ENCODE measurements at regions not wholly inside any gene's neighbourhood (a gene's known extent, or its start where the extent isn't known, plus 50 kb on each side); places are given as distances from the start of the nearest gene placed in this dataset.

DNA sequence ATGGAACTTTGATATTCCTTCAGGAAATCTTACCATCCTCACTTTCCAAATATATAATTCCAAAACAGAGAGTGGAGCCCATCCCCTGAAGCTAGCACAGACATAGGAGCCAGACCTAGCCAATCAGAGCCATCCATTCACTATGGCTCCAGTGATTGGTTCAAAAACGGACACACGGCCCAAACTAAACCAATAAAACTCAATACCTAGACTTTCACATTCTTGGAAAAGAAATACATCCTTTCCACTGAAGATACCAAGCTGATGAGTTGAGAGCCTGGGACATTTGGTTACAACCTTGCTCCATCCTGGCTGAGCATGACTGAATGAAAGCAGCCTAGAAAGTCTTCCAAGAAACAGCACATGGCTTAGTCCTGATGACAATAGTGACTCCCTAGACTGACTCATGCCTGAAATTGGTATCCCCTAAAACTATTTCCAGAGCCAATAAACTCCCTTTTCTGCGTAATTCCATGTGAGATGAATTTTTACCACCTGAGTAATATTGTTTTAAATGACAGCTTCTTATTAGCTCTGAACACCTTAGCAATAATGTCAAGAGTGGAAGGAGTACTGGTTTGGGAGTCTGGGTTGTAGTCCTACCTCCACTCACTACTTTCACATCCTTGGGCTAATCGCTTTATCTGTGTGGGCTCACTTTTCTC is 189.6 kb upstream of the LNX1 start:
- no peak for DNase-seq (ENCODE audit: extremely low read depth in 1 of 2, low read depth in 1 of 2)

DNA sequence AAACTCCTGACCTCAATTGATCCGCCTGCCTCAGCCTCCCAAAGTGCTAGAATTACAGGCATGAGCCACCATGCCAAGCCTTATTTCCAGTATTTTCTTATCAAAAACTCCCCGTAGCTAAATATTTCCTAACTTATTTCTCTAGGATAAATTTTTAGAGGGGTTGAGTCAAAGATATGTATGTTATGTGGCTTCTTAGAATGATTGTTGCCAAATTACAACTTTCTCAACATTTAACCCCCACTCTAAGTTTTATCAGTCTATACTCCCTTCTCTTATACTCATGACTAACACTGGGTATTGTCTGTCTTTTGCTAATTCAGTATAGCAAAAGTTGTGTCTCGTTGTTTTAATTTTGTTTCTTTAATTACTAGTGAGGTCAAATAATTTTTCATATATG is 187.7 kb upstream of the LNX1 start:
- no peak for DNase-seq (ENCODE audit: extremely low read depth in 1 of 2, low read depth in 1 of 2)

DNA sequence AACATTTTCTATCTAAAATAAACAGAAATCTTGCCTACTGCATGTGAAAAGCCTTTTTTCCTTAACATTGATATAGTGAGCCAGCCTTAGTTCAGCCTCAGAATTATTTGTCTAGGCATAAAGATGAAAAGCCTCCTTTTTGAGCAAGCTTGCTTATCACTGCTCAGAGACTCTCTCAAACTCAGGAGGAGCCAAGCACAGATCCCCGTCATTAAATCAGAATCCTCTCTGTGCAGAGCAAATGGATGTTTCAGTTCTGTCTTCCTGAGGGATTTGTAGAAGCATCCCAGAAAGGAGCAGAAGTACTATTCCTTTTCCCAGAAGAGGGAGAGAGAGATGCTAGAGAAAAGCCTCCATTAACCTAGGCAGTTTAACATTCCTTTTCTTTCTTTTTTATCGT is 186.9 kb upstream of the LNX1 start:
- no peak for DNase-seq (ENCODE audit: extremely low read depth in 1 of 2, low read depth in 1 of 2)

DNA sequence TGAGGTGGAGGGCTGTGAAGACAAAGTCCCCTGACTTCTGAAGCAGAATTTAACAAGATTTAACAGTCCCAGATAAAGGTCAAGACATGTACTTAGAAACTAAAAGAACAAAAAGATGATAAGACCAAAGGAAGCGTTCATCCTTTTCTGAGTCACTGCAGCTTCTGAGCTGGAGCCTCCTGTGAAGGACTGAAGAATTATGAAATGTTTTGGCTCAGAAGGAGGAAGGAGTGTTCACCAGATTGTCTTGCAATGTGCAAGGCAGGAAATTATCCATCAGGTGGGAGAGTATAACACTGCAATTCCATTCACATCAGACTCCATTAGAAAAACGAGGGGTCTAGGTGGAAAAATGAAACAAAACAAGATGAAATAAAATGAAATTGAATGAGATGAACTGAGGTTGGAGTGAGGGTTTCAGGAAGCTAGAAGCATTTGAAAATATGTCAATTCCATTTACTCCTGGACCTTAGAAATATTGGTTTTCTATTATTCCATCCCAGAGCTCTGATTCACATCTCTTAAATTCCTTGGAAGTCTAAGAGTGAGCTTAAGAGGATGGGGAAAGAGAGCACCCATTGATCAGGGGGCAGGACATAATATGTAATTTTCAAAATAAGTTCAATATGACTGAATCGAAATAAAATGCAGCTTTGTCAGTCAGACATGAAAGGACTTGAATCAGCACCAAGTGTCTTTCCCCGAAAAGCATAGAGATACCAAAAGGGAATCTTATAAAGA is 186.1 kb upstream of the LNX1 start:
- DNase-seq (ENCODE audit: extremely low read depth in 1 of 2, low read depth in 1 of 2), result no peak

DNA sequence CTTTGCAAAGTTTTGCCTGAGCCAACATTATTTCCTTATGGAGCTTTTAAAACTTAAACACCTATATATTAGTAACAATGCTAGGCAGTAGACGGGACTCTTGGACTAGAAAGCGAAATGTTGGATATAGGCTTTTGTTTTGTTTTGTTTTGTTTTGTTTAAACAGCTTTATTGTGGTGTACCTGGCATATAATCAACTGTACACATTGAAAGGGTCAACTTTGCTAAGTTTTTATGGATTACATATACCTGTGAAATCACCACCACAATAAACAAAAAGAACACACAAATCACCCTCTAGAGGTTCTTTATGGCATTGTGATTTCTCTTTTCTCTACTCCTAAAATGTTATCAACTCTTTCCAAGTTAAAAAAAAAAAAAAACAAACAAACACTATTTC is 184.9 kb upstream of the LNX1 start:
- no peak for DNase-seq (ENCODE audit: extremely low read depth in 1 of 2, low read depth in 1 of 2)

DNA sequence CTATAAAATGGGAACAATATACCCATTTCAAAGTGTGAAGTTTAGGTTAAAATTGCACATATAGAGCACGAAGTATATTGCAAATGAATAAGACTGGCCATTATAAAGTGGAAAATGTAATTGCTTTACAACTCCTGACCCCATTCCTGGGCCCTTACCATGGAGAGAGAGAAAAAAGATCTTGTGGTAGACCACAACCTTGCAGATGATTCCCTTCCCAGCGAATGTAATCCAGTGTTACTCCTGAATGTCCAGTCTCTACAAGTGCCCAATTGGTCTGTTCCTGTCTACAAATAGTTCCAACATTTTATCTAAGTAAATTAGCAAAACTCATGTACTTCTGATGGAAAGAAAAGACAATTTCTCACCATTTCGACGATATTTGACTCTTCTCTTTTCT is 184.1 kb upstream of the LNX1 start:
- no peak for DNase-seq (ENCODE audit: extremely low read depth in 1 of 2, low read depth in 1 of 2)

DNA sequence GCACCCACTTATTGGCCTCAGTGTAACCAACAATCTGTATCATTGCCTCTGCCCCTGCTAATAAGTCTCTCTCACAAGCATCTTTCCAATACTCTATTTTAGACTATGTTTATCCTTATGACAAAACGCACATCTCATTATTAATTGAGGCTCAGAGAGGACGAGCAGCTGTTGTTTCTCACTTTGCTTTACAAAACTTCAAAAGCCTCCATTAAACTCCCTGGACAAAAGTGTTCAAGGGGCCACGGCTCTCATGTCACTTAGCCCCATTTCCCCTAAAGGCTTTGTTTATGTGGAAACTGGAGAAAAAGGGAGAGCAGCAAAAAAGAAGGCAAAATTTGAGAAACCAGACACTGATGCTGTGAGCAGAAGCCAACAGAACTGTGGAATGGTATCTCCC is 180.0 kb upstream of the LNX1 start:
- no peak for DNase-seq (ENCODE audit: extremely low read depth in 1 of 2, low read depth in 1 of 2)

DNA sequence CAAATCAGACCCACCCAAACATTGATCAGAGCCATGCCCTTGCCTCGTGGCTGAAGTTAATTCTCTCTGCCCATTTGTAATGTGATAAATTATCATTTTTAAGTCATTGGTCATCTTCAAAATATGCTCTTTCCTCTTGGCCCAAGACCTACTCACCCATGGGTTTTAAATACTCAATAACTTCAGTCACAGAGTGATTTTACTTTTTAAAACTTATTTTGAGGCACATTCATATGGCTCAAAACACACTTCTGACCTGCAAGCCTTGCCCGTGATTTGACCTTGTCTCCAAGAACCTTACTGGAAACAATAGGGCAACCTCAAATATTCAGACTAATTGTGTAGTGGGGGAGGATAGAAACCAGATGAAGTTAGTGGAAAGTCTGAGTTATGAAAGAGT is 176.2 kb upstream of the LNX1 start:
- DNase-seq (ENCODE audit: extremely low read depth in 1 of 2, low read depth in 1 of 2), result no peak

DNA sequence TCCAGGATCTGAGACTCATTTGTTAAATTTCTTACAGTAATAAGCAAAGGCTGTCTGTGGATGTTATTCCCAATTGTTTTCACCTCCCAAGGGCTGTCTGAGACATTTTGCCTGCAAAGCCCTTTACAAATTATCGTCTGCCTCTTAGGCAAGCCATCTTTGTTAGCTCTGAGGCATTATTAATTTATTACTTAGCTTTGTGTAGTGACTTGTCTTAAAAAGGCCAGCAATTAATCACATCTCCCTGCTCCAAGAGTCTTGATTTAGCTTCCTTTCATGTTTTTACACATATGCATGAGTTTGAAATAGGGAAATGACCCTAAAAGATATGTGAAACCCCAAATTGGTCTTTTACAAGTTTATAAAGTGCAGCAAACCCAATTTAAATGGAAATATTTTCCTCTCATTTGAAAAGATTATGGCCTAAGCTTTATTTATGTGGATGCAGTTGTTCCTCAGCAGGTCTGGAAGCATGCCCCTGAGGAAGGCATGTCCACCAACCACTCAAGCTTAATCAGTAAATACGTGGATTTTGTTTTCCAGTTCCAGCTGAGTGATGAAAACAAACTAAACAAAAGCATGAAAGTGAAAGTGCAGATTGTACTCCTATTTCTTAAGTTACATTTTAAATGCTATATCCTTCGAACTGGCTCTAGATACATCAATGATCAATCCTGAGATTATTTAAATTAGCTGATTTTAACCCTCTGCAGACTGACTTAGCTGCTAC is 173.6 kb upstream of the LNX1 start:
- no peak for DNase-seq (ENCODE audit: extremely low read depth in 1 of 2, low read depth in 1 of 2)

DNA sequence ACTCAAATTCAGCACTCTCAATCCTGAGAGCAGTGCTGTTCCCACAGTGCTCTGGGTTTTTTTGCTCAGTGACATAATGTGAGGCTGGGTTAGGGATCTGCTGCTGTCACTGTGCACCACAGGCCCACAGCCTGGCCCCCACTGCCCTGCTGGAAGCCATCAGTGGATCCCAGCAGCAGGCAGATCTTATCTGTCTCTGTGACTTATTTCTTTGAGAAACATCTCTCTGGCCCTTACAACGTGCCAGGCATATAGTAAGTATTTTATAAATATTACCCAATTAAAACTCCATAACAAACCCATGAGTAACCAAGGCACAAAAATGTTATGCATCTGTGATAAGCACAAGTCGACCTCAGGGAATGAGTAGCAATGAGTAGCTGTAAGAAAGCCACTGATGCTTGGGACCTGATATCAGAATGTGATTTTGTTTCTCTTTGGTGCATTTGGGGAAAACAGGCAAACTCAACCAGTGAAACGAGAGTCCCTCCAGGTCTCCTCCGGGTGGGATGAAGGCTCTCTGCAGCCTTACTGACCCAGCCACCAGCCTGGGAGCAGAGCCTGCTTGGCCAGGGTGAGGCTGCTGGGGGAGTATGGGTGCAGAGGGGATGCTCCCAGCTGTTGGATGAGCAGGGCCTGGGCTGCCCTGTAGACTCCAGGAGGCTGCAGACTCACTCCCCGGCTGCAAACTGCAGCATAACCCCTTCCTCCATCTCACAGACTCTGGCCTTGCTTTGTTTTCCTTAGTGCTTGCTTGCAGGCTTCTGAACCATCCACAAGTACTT is 172.7 kb upstream of the LNX1 start:
- DNase-seq (ENCODE audit: extremely low read depth in 1 of 2, low read depth in 1 of 2), result no peak

DNA sequence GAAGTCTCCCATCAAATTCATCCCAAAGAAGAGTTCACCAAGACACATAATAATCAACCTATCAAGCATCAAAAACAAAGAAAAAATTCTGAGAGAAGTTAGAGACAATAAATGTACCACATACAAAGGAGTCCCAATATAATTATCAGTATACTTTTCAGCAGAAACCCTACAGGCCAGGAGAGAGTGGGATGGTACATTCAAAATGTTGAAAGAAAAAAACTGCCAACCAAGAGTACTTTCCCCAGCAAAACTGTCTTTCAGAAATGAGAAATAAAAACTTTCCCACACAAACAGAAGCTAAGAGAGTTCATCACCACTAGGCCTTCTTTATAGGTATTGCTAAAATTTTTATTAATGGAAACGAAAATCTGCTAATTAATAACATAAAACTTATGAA is 164.4 kb upstream of the LNX1 start:
- no peak for DNase-seq (ENCODE audit: extremely low read depth in 1 of 2, low read depth in 1 of 2)

DNA sequence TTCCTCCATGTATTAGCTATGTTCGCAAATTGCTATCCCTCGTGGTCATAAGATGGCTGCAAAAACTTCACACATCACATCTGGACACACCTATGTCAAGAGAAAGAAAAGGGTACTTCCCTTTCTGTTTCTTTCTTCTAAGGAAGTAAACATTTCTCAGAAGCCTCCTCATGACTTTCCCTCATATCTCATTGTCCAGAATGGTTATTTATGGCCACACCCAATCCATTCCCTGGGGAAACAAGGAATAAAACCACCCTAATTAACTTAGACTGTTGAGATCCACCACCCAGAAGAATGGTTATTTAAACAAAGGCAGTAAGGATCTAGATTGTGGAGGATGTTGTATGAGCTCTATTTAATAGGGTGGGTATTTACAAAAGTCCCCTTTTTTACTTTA is 160.8 kb upstream of the LNX1 start:
- no peak for DNase-seq (ENCODE audit: extremely low read depth in 1 of 2, low read depth in 1 of 2)

DNA sequence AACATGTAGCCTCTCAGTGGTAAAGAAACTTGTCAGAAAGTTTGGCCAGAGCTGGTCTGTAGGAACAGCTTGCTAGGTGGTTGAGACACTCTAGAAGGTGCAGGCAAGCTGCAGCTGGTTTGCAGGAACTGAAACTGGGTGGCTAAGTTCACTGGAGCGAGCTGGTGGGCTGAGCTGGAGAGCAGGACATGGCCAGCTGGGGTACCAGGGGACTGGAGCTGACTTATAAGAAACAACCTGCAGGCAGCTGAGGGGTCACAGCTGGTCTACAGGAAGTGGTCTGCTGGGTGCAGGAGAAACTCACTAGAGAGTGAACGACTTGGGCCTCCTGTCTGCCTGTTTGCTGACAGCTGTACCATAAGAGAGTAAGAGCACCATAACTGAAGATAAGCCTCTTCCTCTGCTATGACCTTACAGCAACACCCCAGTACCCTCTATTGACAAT is 157.1 kb upstream of the LNX1 start:
- no peak for DNase-seq (ENCODE audit: extremely low read depth in 1 of 2, low read depth in 1 of 2)

DNA sequence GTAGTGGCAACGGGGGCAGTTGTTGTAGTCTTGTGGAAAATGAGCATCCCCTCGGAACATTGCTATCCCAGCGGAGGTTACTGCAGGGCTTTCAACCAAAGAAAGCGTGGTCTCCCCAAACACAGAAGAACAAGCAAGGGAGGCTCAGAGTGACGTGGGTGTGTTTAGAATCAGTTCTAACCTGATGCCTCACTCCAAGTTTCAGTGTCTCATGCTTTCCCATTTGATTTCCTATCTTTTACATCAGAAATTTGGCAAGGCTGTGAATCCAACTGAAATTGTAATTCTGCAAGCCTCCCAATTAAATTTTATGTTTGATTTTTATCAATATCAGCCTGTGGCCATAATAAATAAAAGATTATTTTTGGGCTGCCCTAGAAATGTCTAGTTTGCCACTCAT is 156.1 kb upstream of the LNX1 start:
- DNase-seq (ENCODE audit: extremely low read depth in 1 of 2, low read depth in 1 of 2), result no peak

DNA sequence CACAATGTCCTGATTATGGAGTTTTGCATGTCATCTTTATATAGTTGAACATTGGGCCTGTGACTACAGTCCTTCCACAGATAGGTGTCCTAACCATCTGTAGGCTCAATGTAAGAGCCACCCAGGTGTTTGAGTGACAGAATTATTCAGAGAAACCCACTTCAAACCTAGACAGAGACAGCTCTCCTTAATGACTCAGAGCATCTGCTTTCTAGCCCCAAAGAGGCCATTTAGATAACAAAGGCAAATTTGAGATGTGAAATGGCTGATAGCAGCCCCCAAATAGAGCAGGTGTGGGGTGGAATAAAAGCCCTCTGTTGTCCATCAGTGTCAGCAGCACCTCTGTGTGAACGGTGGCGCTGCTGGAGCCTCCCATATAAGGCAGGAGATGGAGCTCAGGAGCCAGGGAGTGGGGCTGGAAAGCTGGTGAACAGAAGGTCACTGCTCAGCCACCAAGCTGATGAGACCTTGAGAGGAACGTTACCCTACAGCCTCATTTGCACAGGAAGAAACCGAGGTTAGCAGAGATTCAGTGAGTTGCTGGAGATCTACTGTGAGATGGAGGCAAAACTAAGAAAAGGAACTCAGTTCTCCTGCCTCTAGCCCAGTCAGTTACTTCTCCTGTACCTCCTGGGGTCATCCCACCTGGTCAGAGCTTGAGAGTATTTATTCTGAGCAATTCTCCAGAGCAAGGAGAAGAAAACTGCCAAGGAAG is 153.3 kb upstream of the LNX1 start:
- no peak for DNase-seq (ENCODE audit: extremely low read depth in 1 of 2, low read depth in 1 of 2)

DNA sequence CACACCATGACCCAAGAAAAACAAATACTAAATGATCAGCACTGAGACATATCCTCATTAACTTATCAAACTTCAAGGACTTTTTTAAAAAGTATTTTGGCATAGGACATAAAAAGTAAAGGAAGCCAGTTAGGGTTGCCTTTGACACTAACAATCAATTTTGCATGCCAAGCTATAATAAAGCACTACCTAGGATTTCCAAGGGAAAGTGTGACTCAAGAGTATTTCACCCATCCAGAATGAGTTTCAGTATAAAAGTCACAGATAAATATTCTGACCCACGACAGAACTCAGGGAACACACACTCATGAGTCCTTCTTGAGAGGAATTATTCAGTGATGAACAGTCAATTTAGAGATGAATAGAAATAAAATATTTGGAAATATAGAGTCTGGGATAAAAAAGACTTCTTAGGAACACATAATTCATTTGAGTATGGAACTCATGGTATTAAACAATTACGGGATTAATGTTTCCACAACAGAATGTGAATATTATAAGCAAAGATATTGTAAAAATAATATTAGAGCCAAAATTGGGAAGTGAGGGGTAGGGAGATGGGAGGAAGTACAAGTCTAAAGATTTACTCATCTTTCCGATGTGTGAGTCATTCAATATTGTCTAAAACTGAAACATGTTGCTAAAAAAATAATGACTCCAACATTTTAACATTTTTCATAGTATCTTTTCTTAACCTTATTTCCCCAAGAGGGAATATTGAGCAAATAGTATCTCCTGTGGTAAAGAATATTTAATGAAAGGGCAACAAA is 143.5 kb upstream of the LNX1 start:
- DNase-seq (ENCODE audit: extremely low read depth in 1 of 2, low read depth in 1 of 2), result no peak

DNA sequence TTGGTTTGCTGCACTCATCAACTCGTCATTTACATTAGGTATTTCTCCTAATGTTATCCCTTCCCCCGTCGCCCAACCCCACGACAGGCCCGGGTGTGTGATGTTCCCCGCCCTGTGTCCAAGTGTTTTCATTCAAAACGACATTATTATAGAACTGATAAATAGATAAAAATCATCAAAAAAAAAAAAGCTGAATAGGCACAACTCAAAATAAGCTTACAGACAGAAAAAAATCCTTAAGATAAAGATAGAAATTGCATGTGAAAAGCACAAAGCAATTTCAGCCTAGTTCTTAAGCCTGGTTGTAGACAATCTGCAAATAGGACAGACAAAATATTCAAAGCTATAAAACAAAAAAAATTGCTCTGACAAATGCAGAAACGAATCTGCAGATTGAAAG is 142.9 kb upstream of the LNX1 start:
- no peak for DNase-seq (ENCODE audit: extremely low read depth in 1 of 2, low read depth in 1 of 2)

DNA sequence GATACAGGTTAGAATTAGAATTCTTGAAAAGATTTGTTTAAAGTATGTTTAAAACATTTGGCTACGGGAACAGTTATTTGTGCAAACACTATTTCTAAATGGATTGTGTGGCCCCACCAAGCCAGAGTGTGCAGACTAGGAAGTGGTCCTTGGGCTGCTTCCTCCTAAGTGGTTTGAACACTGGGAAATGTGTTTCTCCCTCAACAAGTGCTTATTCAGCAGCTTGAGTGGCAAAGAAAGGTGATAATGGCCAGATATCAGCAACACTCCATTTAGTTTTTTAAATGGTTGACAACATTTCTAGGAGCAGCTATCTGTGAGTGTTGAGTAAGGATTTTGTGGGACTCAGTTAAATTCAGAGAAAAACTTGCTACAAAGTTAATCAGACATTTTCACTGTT is 141.4 kb upstream of the LNX1 start:
- DNase-seq (ENCODE audit: extremely low read depth in 1 of 2, low read depth in 1 of 2), result no peak

DNA sequence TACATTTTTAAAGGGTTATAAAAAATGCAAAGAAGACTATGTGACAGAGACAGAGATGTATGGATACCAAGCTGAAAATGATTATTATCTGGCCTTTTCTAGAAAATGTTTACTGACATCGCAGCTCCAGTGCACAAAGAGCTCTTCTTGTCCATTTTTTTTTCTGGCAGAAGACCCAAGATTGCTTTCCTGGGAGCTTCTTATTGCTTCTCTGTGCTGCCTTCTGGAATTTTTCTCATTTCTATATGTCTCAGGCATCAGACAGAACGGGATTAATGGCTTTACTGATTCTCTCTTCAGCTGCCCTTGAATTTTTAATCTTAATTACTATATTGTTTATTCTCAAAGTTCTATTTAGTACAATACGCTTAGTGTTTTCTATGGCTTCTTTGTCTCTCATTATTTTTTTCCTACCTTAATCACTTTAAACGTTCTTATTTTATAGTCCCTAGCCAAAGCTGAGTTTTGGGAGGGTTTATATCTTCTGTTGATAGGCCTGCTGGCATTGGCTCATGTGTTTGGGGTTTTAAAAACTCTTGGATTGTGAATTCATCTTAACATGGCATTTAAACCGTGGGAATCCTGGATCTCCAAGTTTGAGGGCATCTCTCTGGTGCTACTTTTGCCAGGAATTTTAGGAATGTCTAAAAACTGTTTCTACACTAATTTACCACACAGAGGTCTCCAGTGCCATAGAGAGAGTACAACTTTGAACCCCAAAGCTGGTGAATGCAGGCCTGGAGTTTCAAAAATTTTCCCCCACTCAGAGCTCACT is 138.9 kb upstream of the LNX1 start:
- DNase-seq (ENCODE audit: extremely low read depth in 1 of 2, low read depth in 1 of 2), result no peak
